Fibroblast of gingiva (primary cell): ENCODE measurements at regions not wholly inside any gene's neighbourhood (a gene's known extent, or its start where the extent isn't known, plus 50 kb on each side); places are given as distances from the start of the nearest gene placed in this dataset.

ENCODE experiments used
- DNase-seq: peaks from one replicate; pipeline ENCODE4 v3.0.0-alpha.2; 2011; ENCODE audit warnings: low read depth

DNA sequence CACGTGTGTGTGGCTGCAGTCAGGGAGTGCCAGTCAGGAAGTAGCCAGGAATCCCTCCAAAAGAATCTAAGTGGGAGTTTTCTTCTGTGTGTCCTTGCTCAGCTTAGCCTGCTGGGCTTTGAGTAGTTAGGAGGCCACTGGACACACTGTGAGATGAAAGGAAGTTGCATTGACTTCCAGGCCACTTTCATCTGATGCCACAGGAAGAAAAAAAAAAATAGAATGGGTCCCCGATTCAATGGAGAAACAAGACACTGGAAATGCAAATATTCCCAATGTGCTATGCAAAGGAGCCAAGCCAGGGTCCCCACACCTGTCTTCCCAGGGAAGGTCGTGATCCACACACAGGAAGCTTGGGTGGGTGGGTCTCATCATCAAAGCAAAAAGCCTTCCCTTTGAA, 95.6 kb upstream of the E2F8 start:
- DNase-seq, result no peak

DNA sequence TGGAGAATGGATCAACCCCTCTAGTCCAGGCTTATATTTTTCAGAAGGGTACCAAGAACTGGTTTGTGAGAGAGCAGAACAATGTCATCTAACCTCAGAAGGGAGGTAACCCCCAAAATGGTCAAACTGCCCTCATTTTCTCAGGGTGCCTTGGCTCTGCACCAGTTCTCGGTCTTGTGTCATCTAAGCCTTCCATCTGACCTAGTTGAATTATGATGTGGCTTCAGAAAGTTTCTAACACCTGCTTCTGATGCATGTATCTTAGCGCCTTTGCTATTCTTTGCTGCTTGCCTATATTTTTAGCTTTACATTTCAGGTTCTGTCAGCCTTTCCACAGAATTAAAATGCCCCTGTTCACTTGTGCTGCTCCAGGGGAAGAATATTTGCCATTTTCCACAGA, 91.7 kb upstream of the E2F8 start:
- DNase-seq, result no peak

- DNase-seq, result no peak
Observed at GRCh38 chr11:19330416-19330815, 89.7 kb upstream of the E2F8 start.

GRCh38 chr11:19329970-19330369, 89.2 kb upstream of the E2F8 start:
- no peak for DNase-seq

DNA sequence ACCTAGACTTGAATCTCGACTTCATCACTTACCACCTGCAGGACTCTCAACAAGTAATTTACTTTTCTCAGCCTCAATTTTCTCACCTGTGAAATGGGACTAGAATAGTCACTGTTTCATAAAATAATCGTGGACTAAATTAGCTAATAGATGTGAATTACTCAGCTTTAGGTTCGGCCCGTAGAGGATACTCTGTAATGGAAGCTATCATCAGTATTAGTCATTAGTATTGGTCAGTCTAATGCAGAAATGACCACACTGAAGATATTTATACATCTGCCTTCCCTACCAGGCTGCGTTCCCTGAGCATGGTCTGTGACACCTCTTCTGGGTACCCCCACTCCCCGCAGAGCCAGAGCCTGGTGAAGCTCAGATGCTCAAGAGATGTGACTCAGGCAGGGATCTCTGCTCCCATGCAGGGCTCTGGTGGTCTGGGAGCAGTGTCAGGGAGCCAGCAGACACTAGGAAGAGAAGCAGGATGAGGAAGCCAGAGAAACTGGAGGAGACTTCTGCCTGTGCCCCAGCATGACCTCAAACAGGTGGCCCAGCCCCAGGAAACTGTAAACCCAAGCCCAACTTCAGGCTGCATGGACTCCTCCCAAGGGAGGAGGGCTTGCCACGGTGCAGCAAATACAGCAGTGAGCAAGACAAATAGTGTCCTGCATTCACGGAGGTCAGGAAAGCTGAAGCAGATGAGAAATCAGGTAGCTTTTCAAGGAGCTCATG, 88.0 kb upstream of the E2F8 start:
- no peak for DNase-seq

- DNase-seq, result no peak
Observed at GRCh38 chr11:19327280-19327679, 86.5 kb upstream of the E2F8 start.

GRCh38 chr11:19326499-19326898, 85.8 kb upstream of the E2F8 start:
- DNase-seq, result peak; percentile 33

GRCh38 chr11:19323502-19323901, 82.8 kb upstream of the E2F8 start:
- no peak for DNase-seq

- DNase-seq, result no peak
Observed at GRCh38 chr11:19321351-19321750, 80.6 kb upstream of the E2F8 start.

DNA sequence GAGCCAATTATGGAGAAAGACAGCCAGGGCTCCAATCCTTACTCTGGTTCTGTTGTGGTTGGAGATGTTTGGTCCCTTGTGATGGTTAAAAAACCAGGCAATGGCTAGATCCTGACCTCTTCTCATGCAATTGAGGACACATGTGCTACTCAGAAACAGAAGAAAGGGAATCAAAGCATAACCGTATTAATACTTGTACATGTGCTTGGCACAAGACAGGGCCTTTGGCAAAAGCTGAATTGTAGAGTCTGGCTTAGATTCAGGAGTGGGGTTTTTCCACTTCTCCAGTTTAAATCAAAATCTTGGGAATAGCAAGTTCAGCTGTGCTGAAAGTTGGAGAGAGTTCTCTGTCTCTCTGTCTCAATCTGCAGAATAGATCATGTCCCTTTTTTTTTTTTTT, 80.1 kb upstream of the E2F8 start:
- DNase-seq, result peak; percentile 18

DNA sequence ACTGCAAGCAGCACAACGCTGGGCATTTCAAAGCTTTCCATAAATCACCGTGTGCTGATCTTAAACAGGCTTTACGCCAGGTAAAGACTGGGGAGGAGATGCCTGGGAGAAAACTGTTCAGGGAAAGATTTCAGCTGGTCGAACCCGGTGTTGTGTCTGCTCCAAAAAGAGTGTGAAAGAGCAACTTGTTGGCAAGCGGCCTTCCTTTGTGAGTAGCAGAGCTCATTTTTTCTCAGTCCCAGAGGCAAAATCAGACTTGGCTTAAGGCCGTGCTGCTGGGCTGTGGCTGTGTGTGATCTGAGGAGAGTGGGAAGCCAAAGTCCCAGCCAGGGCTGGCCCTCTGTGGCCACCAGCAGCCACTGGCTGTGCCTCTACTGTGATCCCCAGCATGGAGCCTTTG, 75.7 kb upstream of the E2F8 start:
- DNase-seq, result peak; percentile 18

DNA sequence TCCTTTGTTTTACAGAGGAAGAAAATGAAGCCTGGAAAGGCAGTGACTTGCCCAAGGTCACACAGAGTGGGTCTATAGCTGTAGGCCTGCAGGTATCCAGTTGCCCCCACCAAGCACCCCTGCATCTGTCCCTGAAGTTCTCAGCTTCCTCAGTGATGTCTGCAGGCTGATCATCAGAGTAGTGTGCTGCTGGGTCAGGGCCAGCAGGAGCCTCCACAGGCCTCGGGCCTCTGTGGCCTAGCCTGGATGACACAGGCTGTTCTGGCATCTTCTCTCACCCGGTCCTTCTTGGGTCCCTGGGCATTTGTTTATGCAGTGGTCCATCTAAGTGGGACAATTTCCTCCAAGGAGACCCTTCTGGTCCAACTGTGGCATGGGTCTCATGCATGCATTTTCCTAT, 74.8 kb upstream of the E2F8 start:
- DNase-seq, result no peak

DNA sequence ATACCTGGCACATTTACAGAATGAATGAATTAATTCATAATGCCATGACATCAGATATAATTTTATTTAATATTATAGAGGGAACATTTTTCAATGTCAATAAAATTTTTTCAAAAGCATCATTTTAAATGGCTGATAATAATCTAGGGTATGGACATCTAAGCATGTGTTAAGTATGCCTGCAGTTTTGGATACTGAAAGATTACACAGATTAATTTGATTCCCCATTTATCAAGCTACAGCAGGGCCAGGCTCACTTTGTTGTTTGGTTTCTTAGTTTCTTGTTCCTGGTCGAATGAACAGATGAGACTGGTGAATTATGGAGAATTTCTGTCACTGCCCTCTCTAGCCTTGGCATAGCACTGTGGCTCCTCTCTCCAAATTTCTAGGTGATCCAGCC, 72.4 kb upstream of the E2F8 start:
- no peak for DNase-seq

GRCh38 chr11:19311308-19312030, 70.7 kb upstream of the E2F8 start:
- peak; percentile 41 for DNase-seq

DNA sequence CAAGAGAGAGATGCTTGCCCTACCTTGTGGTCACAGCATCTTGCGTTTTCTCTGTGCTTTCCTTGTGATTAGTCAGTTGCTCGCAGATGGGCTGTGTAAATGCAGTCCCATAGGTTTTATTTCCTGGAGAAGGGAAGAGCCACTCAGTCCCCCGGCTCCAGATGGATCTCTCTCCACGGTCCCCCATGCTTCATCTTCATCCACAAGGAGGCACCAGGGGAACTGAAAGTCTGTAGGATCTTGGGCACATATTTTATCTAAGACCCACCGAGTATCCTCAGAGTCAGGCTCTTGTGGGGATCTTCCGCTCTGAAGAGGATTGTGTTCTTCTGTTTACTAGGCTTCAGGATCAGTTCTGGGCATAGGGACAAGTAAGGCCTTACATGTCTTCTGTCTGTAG, 66.8 kb upstream of the E2F8 start:
- DNase-seq, result no peak

- no peak for DNase-seq
Observed at GRCh38 chr11:19306179-19306944, 65.6 kb upstream of the E2F8 start.

- no peak for DNase-seq
Observed at GRCh38 chr11:19301361-19301760, 60.6 kb upstream of the E2F8 start.

DNA sequence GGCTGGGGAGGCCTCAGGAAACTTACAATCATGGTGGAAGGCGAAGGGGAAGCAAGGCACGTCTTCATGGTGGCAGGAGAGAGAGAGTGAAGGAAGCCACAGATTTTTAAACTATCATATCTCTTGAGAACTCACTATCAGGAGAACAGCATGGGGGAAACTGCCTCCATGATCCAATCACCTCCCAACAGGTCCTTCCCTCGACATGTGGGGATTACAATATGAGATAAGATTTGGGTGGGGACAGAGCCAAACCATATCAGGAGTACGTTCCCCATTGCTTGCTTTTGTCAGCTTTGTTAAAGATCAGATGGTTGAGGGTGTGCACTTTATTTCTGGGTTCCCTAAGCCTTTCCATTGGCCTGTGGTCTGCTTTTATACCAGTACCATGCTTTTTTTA, 53.7 kb upstream of the E2F8 start:
- no peak for DNase-seq

DNA sequence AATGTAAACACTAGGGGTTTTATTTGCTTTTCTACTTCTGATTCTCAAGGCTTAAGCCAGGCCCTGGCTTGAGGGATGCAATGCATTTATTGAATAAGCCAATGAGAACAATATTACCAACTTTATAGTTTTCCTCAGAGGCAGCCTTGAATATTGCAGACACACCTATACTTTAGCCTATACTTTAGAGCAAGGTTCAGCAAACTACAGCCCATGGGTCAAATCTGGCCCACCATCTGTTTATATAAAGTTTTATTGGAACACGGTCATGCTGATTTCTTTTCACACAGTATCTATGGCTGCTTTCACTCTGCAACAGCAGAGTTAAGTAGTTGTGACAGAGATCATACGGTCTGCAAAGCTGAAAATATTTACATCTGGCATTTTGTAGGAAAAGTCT, 50.3 kb upstream of the E2F8 start:
- DNase-seq, result no peak
